GM18498 (cell line): ENCODE measurements at regions not wholly inside any gene's neighbourhood (a gene's known extent, or its start where the extent isn't known, plus 50 kb on each side); places are given as distances from the start of the nearest gene placed in this dataset.
"Not testable (repeated sequence)": the region's sequence is repeated elsewhere in the genome, so short reads cannot be mapped to it uniquely, and the experiment has no call there.

Experiments used
- ATAC-seq: cut with Tn5 transposase; IDR thresholded peaks from one replicate; pipeline ENCODE4 v1.9.1; 2021; ENCODE audit warnings: mild to moderate bottlenecking, moderate library complexity; ENCODE audit not compliant: unreplicated experiment

GRCh38 chr19:31444931-31445330 is 95.7 kb upstream of the TSHZ3 start:
- no peak for ATAC-seq

GRCh38 chr19:31445406-31445805 is 96.2 kb upstream of the TSHZ3 start:
- ATAC-seq = no peak

- no peak for ATAC-seq
These were observed 99.0 kb upstream of the TSHZ3 start for GRCh38 chr19:31448221-31448657.

DNA sequence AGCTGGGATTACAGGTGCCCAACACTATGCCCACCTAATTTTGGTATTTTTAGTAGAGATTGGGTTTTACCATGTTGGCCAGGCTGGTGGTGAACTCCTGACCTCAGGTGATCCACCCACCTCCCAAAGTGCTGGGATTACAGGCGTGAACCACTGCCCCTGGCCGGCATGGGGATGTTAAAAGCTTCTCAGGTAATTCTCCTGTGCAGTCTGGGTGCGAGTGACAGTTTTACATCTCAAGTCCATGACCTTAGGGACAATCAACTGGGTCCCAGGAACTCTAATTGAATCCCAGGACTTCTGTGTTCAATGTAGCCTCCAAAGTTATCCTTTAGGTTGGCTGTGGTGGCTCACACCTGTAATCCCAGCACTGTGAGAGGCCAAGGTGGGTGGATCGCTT is 100.1 kb upstream of the TSHZ3 start:
- no peak for ATAC-seq

- no peak for ATAC-seq
These were observed 101.5 kb upstream of the TSHZ3 start for GRCh38 chr19:31450696-31451095.

DNA sequence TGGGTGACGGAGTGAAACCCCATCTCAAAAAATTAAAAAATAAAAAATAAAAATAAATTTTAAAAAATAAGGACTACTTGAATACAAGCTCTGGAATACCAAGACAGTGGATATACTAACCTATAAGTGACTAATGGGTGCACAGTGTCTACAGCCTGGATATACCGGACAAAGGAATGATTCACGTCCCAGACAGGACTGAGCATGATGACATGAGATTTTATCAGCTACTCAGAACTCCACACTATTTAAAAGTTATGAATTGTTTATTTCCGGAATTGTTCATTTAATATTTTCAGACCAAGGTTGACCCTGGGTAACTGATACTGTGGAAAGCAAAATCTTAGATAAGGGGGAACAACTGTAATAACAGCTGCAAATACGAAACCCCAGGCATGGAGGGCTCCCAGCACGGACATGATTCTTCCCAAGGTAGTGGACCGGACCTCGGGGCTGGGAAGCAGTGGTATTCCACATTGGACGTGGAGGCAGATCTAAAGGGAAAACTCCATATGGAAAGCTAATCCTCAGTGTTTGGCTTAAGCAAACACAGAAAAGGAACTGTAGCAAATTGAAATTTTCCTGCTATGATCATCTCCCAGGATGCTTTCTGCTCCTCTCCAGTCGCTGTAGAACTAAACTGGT is 102.6 kb upstream of the TSHZ3 start:
- no peak for ATAC-seq

GRCh38 chr19:31459430-31459829 is 110.2 kb upstream of the TSHZ3 start:
- no peak for ATAC-seq

DNA sequence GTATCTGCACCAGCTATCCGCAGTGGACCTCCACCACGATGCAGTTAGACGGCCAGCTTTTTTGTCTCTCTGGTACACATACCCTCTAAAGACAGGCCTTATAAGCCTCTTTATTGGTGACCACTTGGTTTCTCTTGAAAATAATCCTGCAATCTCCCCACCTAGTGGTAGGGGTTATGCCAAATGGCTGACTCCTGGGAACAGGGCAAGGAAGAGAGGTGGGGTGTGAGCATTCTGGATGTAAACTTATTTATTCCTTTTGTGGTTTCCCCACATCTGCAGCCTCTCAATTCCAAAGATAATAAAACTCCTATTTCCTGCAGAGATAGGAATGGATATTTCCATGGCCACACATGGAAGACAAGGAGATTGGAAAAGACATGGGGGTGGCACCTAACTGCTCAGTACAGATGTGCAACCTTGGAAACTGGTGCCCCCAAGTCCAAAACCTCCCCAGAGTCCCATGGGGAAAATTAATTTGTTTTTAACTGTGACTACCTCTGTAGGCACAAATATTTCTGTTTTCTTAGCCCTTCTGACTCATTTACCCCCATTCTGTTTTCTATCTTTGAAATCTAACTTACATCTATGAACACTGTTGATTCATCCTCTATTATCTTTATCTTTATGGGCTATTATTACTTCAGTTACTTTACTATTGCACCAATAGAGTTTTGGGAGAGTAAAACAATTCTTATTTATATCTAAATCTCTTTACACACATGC is 112.7 kb upstream of the TSHZ3 start:
- no peak for ATAC-seq

- no peak for ATAC-seq
These were observed 121.1 kb upstream of the TSHZ3 start for GRCh38 chr19:31470229-31470939.

- no peak for ATAC-seq
These were observed 121.7 kb upstream of the TSHZ3 start for GRCh38 chr19:31470952-31471351.

DNA sequence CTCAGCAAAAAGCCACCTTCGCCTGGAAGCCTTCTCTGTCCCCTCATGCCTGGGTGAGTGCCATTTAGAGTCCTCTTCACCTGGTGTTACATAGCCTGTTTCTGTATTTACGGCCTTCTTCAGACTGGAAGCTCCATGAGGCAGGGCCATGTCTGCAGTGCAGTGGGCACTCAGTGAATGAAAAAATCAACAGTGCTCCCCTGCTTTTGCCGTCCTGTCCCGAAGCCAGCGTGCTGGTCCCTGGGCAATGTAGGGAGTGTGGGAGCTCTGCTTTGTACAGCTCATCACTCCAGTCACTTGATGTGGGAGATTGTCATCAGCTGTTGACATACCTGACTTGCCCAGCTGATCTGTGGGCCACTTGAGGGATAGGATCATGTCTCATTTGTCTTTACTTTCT is 129.0 kb upstream of the TSHZ3 start:
- no peak for ATAC-seq

DNA sequence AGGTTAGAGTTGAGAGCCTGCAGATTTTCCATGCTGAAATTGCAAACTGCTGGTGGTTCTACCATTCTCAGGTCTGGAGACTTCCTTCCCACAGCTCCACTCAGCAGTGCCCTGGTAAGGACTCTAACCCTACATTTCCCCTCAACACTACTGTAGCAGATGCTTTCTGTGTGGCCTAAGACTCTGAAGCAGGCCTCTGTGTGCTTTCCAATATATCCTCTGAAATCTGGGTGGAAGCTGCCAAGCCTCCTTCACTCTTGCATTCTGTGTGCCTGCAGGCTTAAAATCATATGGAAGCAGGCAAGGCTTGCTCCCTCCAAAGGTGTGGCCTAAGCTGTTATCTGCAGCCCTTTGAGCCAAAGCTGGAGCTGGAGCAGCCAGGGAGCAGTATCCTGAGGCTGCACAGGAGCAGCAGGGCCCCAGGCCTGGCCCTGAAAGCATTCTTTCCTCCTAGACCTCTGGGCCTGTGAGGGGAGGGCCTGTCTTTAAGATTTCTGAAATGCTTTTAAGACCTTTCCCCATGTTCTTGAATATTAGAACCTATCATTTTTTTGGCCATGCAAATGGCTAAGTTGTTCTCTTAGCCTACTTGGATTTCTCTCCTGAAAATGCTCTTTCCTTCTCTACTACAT is 134.1 kb upstream of the TSHZ3 start:
- no peak for ATAC-seq

- not testable (repeated sequence) for ATAC-seq
These were observed 135.7 kb upstream of the TSHZ3 start for GRCh38 chr19:31484858-31485410.

DNA sequence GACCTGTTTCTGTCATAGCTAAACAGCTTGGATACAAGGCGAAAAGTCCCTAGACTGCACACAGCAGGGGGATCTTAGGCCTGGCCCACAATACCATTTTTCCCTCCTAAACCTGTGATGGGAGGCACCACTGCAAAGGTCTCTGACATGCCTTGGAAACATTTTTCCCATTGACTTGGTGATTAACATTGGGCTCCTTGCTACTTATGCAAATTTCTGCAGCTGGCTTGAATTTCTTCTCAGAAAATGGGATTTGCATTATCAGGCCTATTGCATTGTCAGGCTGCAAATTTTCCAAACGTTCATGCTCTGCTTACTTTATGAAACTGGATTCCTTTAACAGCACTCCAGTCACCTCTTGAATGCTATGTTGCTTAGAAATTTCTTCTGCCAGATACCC is 136.2 kb upstream of the TSHZ3 start:
- ATAC-seq = no peak

DNA sequence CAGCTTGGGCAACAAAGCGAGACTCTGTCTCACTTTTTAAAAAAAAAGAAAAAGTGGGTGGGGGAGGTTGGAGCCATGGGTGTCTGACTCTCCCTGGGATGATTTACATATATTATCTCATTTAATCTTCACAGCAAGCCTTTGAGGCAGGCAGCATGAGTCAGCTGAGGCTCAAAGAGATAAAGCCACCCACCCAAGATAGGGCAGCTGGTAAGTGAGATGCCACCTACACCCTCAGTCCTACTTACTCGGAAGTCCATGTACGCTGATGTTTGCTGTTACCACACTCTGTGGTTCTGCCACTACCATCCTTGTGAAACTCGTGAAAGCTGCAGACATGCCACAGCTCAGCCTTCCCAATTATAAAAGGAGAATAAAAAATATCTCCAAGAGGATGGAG is 142.0 kb upstream of the TSHZ3 start:
- no peak for ATAC-seq

DNA sequence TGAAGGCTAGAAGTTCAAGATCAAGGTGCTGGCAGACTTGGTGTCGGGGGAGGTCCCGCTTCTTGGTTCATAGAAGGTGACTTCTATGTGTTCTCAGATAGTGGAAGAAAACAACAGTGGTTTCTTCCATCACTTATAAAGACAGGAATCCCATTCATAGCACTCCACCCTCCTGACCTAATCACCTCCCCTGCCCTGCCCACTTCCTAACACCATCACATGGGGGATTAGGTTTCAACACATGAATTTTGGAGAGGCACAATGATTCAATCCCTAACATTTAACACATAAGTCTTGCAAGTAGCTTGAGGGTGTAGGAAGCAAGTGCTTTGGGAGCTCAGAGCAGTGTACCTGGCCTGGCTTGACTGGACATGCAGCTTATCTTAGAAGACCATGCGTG is 142.8 kb upstream of the TSHZ3 start:
- no peak for ATAC-seq

GRCh38 chr19:31496076-31496475 is 146.8 kb upstream of the TSHZ3 start:
- no peak for ATAC-seq

DNA sequence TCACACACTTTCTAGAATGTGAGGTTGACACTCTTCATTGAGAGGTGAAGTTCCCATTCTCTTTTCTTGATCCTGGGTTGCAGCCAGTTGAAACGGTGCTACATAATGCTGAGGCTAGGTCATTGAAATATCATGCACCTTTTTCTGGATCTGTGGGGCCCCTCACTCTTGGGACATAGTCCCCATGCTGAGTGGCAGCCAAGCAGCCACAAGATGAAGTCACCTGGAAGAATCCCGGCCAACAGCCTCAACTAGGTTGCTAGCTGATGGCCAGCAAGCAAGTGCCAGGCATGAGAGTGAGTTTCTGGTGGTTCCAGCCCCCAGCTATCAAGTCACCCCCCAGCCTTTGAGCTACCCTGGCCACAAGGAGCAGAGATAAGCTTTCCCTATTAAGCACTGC is 148.5 kb upstream of the TSHZ3 start:
- ATAC-seq = no peak

DNA sequence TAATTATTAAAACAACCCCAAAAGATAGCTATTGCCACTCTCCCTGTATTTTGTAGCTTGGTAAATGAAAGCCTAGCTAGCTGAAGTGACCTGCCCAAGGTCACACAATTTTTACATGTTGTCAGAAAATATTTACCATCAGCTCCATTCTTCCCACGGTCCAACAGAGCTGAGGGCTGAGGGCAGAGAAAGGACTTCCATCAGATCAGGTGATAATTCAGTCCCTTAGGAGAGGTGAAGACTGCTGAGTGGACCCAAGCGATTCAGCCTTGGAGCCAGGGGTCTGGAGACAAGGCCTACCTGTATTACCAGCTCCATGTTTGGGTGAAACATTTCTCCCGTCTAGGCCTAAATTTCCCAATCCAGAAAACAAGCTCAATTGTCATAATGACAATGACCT is 149.5 kb upstream of the TSHZ3 start:
- no peak for ATAC-seq

- no peak for ATAC-seq
These were observed 150.3 kb upstream of the TSHZ3 start for GRCh38 chr19:31499281-31500196.
